ENCODE measurements at regions not wholly inside any gene's neighbourhood (a gene's known extent, or its start where the extent isn't known, plus 50 kb on each side); places are given as distances from the start of the nearest gene placed in this dataset.
"Not testable (repeated sequence)": the region's sequence is repeated elsewhere in the genome, so short reads cannot be mapped to it uniquely, and the experiment has no call there.

DNA sequence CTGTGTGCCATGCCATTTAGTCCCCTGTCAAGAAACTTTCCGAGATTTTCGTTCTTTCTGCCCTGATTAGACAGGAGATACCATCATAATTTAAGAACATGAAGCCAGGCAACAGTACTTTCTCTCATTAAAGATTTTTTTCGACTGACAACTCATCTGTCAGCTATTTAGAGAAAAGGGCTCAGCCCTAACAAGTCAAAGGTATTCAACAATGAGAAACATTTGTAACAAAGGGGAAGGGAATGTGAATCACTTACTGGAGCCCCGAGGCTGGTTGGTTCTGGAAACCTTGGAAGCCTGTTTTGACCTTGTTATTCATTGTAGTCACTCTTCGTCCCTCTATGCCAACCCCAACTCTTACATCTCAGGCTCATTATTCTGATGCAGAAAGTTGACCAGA lies 199.4 kb downstream of the SPP2 start:
- H3K4me3 ChIP-seq (ENCODE audit: low read depth, low read length, poor library complexity, severe bottlenecking), result no peak overlapping the region
- no peak overlapping the region for H3K27ac ChIP-seq (ENCODE audit: low read depth, low read length, poor library complexity, severe bottlenecking)
- H3K4me1 ChIP-seq (ENCODE audit: insufficient read depth, low read length, poor library complexity, severe bottlenecking), result no peaks in the 10 kb centered on the region
- intact Hi-C loops (cut with micrococcal nuclease; ENCODE audit: unreplicated experiment), result no loop called here
- ChIA-PET POLR2A (ENCODE audit: low non-redundant PET) (no interaction called here), CTCF (no interaction called here)
- TF ChIP-seq EZH2 (IDR thresholded peaks at IDR 0.05; ENCODE audit: borderline replicate concordance, low read depth, low read length, poor library complexity, severe bottlenecking), result no peak
- TF ChIP-seq, protein P1, sequence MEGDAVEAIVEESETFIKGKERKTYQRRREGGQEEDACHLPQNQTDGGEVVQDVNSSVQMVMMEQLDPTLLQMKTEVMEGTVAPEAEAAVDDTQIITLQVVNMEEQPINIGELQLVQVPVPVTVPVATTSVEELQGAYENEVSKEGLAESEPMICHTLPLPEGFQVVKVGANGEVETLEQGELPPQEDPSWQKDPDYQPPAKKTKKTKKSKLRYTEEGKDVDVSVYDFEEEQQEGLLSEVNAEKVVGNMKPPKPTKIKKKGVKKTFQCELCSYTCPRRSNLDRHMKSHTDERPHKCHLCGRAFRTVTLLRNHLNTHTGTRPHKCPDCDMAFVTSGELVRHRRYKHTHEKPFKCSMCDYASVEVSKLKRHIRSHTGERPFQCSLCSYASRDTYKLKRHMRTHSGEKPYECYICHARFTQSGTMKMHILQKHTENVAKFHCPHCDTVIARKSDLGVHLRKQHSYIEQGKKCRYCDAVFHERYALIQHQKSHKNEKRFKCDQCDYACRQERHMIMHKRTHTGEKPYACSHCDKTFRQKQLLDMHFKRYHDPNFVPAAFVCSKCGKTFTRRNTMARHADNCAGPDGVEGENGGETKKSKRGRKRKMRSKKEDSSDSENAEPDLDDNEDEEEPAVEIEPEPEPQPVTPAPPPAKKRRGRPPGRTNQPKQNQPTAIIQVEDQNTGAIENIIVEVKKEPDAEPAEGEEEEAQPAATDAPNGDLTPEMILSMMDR (conservative IDR thresholded peaks at IDR 0.05; ENCODE audit: low read depth, low read length), result no peak
- no peaks in the 10 kb centered on the region for H3K27me3 ChIP-seq (replicated peaks; ENCODE audit: insufficient read depth, low read depth, low read length, poor library complexity)
- no peaks in the 10 kb centered on the region for H3K36me3 ChIP-seq (ENCODE audit: insufficient read depth, low read length, poor library complexity, severe bottlenecking)
- DNase-seq (ENCODE audit: low spot score), result no peak
- H3K9me3 ChIP-seq (ENCODE audit: low read depth, low read length, poor library complexity, severe bottlenecking), result no peaks in the 10 kb centered on the region
- BruUV-seq (replicated peaks), result no TSS peak

DNA sequence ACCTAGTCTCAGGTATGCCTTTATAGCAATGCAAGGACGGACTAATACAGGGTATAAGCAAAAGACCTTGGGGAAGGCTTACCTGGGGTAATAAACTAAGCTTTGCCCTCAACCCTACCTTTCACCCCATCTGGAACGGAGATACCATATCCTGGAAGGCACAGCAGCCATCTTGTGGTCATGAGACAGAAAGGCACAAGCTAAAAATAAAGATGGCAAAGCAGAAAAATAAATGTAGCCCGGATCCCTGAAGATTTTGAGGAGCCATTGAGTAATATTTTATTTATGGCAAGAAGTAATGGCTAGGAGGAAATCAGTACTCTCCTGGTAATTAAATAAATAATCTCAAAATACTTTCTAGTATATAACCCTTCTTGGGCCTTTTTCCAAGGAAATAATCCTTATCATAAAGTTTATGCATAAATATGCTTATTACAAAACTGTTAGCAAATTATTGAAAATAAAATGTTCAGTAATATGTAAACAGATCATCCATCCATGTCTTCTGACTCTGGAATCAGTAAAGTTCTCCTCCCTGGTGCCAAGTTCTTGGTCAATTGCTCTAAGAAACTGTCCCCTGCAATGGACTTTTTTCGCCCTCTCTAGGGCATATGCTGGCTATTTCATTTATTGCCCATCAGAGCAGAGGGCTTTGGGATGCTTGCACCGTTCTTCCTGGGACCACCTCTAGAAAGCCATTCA lies 198.7 kb downstream of the SPP2 start:
- Histone ChIP-seq H3K27ac (ENCODE audit: low read depth, low read length, poor library complexity, severe bottlenecking) (no peak overlapping the region), H3K4me3 (ENCODE audit: low read depth, low read length, poor library complexity, severe bottlenecking) (no peak overlapping the region), H3K4me1 (ENCODE audit: insufficient read depth, low read length, poor library complexity, severe bottlenecking) (no peaks in the 10 kb centered on the region), H3K9me3 (ENCODE audit: low read depth, low read length, poor library complexity, severe bottlenecking) (no peaks in the 10 kb centered on the region), H3K36me3 (ENCODE audit: insufficient read depth, low read length, poor library complexity, severe bottlenecking) (no peaks in the 10 kb centered on the region), H3K27me3 (replicated peaks; ENCODE audit: insufficient read depth, low read depth, low read length, poor library complexity) (no peaks in the 10 kb centered on the region)
- DNase-seq (ENCODE audit: low spot score), result no peak
- BruUV-seq (replicated peaks), result no TSS peak
- POLR2A ChIA-PET (ENCODE audit: low non-redundant PET), result no interaction called here
- intact Hi-C loops (cut with micrococcal nuclease; ENCODE audit: unreplicated experiment), result no loop called here
- CTCF ChIA-PET, result no interaction called here
- TF ChIP-seq, protein P1 (conservative IDR thresholded peaks at IDR 0.05; ENCODE audit: low read depth, low read length), result no peak
- TF ChIP-seq EZH2 (IDR thresholded peaks at IDR 0.05; ENCODE audit: borderline replicate concordance, low read depth, low read length, poor library complexity, severe bottlenecking), result no peak

DNA sequence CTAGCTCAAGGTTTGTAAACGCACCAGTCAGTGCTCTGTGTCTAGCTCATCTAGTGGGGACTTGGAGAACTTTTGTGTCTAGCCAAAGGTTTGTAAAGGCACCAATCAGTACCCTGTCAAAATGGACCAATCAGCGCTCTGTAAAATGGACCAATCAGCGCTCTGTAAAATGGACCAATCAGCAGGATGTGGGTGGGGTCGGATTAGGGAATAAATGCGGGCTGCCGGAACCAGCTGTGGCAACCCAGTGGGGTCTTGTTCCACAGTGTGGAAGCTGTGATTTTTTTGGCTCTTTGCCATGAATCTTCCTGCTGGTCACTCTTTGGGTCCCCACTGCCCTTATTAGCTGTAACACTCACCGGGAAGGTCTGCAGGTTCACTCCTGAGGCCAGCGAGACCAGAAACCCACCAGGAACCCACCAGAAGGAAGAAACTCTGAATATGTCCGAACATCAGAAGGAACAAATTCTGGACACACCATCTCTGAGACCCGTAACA lies 197.8 kb downstream of the SPP2 start:
- CTCF ChIA-PET; H3K4me3 ChIP-seq (ENCODE audit: low read depth, low read length, poor library complexity, severe bottlenecking); H3K4me1 ChIP-seq (ENCODE audit: insufficient read depth, low read length, poor library complexity, severe bottlenecking); H3K36me3 ChIP-seq (ENCODE audit: insufficient read depth, low read length, poor library complexity, severe bottlenecking); H3K9me3 ChIP-seq (ENCODE audit: low read depth, low read length, poor library complexity, severe bottlenecking); POLR2A ChIA-PET (ENCODE audit: low non-redundant PET); intact Hi-C loops (cut with micrococcal nuclease; ENCODE audit: unreplicated experiment); DNase-seq (ENCODE audit: low spot score); H3K27me3 ChIP-seq (replicated peaks; ENCODE audit: insufficient read depth, low read depth, low read length, poor library complexity); H3K27ac ChIP-seq (ENCODE audit: low read depth, low read length, poor library complexity, severe bottlenecking); BruUV-seq (replicated peaks): not testable (repeated sequence)
